HUES64 (cell line): ENCODE measurements at regions not wholly inside any gene's neighbourhood (a gene's known extent, or its start where the extent isn't known, plus 50 kb on each side); places are given as distances from the start of the nearest gene placed in this dataset.
"Not testable (repeated sequence)": the region's sequence is repeated elsewhere in the genome, so short reads cannot be mapped to it uniquely, and the experiment has no call there.

ENCODE experiments used
- H3K27ac ChIP-seq: 2 replicates; pipeline ENCODE4 v1.7.0; 2013; ENCODE audit warnings: low read depth, low read length, inconsistent platforms
- H3K27me3 ChIP-seq: 2 replicates; pipeline ENCODE4 v1.6.1; 2013; ENCODE audit warnings: mild to moderate bottlenecking, low read length; ENCODE audit not compliant: insufficient read depth
- H3K36me3 ChIP-seq: 2 replicates; pipeline ENCODE4 v1.6.1; 2013; ENCODE audit warnings: mild to moderate bottlenecking, low read length; ENCODE audit not compliant: insufficient read depth
- H3K4me1 ChIP-seq: 2 replicates; pipeline ENCODE4 v1.6.1; 2013; ENCODE audit warnings: mild to moderate bottlenecking, low read length, moderate library complexity; ENCODE audit not compliant: insufficient read depth
- H3K4me3 ChIP-seq: 2 replicates; pipeline ENCODE4 v1.5.1; 2013; ENCODE audit warnings: mild to moderate bottlenecking, low read length, moderate library complexity
- H3K9ac ChIP-seq: 2 replicates; pipeline ENCODE4 v1.6.1; 2013; ENCODE audit warnings: mild to moderate bottlenecking, low read depth, low read length
- H3K9me3 ChIP-seq: 2 replicates; pipeline ENCODE4 v1.6.1; 2013; ENCODE audit warnings: low read depth, low read length; ENCODE audit not compliant: insufficient read depth
- WGBS: fragments of 150-250, 120-280 bp; methylation state at CpG from one replicate; pipeline ENCODE4 v1.1.7; 2013; ENCODE audit warnings: missing lambda C conversion rate; 5-methylcytosine and 5-hydroxymethylcytosine counted together

DNA sequence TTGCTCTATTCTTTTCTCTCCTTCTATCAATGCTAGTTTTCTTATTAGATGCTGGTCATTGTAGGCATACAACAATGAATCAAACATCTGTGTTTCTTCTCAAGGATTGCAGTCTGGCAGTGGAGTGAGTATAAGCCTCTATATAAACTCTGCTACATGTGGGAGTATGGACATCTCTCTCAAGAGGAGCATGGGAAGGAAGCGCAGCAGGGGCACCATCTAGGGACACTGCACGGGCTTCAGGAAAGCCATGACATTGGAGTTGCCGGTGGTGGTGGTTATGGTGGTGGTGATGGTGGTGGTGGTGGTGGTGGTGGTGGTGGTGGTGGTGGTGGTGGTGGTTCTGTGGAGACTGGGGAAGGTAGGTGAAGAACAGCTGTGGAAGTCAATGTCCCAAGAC, 462.6 kb downstream of the RNF144A start:
- Histone ChIP-seq H3K4me3 (no peak overlapping the region), H3K27me3 (no peaks in the 10 kb centered on the region), H3K4me1 (no peaks in the 10 kb centered on the region), H3K9ac (no peak overlapping the region), H3K27ac (no peak overlapping the region), H3K36me3 (no peaks in the 10 kb centered on the region), H3K9me3 (no peaks in the 10 kb centered on the region)
- WGBS = 91% methylated on average over 3 of the region's 3 CpGs

DNA sequence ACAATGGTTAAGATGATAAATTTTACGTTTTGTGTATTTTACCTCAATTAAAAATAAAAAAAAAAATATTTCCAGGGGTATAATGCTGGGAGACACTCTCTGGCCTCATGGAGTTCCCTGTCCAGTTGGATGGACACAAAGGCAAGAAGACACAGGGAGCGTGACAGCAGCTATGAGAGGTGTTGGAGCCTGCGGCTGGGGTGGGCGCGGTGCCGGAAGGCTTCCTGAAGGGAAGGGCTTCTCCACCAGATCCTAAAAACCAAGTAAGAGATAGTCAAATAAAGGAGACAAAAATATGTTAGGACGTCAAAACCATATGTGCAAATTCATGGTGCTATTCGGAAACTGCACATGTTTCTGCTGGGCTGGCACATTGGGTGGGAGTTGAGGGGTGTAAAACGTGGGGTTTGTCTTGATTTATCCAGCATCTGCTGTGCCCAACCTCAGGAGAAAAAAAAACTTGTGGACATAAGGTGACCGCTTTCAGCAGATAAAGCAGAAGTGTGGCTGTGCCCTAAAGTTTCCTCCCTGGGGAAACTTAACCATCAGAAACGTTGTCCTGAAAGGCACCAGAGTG, 467.6 kb downstream of the RNF144A start:
- Histone ChIP-seq H3K27me3 (no peaks in the 10 kb centered on the region), H3K36me3 (no peaks in the 10 kb centered on the region), H3K9ac (no peak overlapping the region), H3K9me3 (no peaks in the 10 kb centered on the region), H3K27ac (no peak overlapping the region), H3K4me3 (no peak overlapping the region), H3K4me1 (no peaks in the 10 kb centered on the region)
- WGBS = 95% methylated on average over 10 of the region's 11 CpGs

DNA sequence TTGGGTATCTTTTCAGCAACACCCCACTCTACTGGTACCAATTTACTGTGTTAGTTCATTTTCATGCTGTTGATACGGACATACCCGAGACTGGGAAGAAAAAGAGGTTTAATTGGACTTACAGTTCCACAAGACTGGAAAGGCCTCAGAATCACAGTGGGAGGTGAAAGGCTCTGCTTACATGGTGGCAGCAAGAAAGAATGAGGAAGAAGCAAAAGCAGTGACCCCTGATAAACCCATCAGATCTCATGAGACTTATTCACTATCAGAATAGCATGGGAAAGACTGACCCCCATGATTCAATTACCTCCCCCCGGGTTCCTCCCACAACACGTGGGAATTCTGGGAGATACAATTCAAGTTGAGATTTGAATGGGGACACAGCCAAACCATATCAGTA, 473.1 kb downstream of the RNF144A start:
- 99% methylated on average over 2 of the region's 4 CpGs for WGBS
- H3K36me3 ChIP-seq, H3K27me3 ChIP-seq, H3K4me3 ChIP-seq, H3K4me1 ChIP-seq, H3K9me3 ChIP-seq, H3K9ac ChIP-seq, H3K27ac ChIP-seq: not testable (repeated sequence)

DNA sequence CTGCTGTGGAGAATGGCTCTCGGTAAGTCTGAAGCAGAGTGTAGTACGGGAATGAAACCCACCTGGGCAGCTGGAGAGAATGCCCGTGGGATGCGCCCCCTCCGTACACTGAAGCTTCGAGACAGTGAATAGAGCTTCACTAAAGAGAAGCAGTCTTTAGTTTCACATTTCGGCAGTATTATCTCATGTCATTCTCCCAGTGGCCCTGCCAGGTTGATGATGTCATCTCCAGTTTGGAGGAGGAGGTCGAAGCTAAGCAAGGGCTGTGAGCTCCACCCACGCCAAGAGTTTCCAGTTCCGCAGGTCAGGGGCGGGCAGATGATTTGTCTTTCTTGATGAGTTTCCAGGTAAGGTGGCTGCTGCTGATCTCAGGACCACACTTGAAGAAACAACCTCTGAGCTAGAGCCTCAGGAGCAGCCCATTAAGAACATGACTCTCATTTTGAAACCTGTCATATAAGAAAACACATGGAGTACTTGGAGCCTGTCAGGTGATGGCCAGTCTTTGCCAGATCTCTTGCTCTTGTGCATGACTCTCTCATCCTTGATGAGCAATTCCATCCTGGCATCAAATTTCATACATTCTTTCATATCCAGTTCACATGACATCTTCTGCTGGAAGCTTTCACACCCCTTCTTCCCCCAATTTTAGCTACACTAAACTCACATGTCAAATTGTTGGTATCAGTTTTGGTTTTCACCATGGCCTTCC, 475.0 kb downstream of the RNF144A start:
- H3K4me1 ChIP-seq = 0 out of 2 replicates have a peak, but pooled peaks cover 8% of the 10 kb centered on the region
- 89% methylated on average over 11 of the region's 11 CpGs for WGBS

DNA sequence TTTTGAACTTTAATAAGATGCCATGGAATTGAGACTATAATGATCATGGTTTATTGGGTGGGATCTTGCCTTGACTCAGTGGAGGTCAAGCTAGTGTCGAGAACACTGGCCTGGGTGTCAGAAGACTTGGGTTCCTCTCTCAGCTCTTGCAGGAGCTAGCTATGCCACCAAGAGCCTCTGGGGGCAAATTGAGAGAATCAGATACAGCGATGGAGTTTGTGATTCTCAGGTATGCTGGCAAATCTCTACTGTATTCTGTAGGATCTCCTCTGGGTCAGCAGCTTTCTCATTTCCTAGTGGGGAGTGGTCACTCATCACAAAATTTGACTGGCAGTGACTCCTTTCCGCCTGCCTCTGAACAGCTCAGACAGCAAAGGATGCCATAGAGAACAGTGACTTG, 477.0 kb downstream of the RNF144A start:
- WGBS = 94% methylated on average over 3 of the region's 3 CpGs

More for the DNA sequence above, 475.0 kb downstream of the RNF144A start:
- H3K27ac ChIP-seq = no peak overlapping the region
- H3K36me3 ChIP-seq = no peaks in the 10 kb centered on the region
- no peak overlapping the region for H3K4me3 ChIP-seq
- no peaks in the 10 kb centered on the region for H3K27me3 ChIP-seq
- H3K9ac ChIP-seq = no peak overlapping the region
- H3K9me3 ChIP-seq = no peaks in the 10 kb centered on the region

DNA sequence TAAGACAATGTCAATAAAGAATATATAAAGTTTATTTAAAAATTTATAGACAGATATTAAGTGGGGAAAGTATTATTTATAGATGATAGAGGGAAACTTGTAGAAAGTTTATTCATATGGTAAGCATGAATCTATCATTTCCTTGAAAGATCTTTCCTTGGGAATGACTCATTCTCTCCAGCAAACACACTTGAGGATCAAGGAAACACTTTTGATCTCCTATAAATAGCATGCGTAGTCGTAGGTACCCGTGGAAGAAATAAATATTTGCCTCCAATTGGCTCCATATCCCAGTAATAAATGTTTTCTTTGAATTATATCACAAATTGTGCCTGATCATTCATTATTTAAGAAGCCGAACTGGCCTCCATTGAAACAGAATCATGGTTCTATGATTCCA, 483.4 kb downstream of the RNF144A start:
- H3K4me3 ChIP-seq = no peak overlapping the region
- H3K4me1 ChIP-seq = no peaks in the 10 kb centered on the region
- no peak overlapping the region for H3K9ac ChIP-seq
- WGBS = 97% methylated on average over 4 of the region's 4 CpGs
- H3K27ac ChIP-seq = no peak overlapping the region
- no peaks in the 10 kb centered on the region for H3K9me3 ChIP-seq
- no peaks in the 10 kb centered on the region for H3K27me3 ChIP-seq
- H3K36me3 ChIP-seq = no peaks in the 10 kb centered on the region

More for the DNA sequence above, 477.0 kb downstream of the RNF144A start:
- H3K9ac ChIP-seq = no peak overlapping the region
- no peak overlapping the region for H3K27ac ChIP-seq
- H3K36me3 ChIP-seq = no peaks in the 10 kb centered on the region
- no peak overlapping the region for H3K4me3 ChIP-seq
- H3K4me1 ChIP-seq = 0 out of 2 replicates have a peak, but pooled peaks cover 8% of the 10 kb centered on the region
- no peaks in the 10 kb centered on the region for H3K9me3 ChIP-seq
- no peaks in the 10 kb centered on the region for H3K27me3 ChIP-seq

DNA sequence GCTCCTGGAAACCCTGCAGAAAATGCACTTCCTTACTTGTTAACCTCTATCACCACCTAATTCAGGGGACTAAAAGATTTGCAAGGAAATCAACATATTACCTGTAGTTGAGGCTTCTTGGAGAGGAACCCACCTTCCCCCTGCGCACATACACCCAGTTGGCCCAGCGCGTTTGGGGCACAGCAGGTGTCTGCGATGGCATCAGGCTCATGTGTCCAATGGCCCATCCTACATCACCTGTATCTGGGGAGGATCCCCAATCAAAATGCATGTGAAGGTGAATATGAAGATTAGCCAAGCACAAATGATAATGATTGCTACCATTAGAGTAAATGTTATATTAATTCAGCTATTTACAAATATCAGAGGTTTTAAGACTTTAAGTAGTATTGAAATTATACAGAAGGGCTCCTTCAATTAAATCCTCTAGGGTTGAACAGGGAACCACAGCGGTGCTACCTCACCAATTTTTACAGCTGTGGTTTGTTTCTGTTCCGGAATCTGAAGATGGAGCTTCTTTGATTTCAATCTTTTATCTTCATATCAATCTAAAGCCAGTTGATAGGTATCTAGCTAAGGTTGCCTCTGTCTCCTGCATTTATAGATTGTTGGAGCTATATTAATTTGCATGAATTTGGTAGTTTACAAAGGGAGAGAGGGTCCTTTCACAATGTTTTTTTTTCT, 486.0 kb downstream of the RNF144A start:
- Histone ChIP-seq H3K4me1 (no peaks in the 10 kb centered on the region), H3K4me3 (no peak overlapping the region), H3K9me3 (no peaks in the 10 kb centered on the region), H3K36me3 (no peaks in the 10 kb centered on the region), H3K9ac (no peak overlapping the region), H3K27me3 (no peaks in the 10 kb centered on the region), H3K27ac (no peak overlapping the region)
- WGBS = 98% methylated on average over 6 of the region's 6 CpGs

DNA sequence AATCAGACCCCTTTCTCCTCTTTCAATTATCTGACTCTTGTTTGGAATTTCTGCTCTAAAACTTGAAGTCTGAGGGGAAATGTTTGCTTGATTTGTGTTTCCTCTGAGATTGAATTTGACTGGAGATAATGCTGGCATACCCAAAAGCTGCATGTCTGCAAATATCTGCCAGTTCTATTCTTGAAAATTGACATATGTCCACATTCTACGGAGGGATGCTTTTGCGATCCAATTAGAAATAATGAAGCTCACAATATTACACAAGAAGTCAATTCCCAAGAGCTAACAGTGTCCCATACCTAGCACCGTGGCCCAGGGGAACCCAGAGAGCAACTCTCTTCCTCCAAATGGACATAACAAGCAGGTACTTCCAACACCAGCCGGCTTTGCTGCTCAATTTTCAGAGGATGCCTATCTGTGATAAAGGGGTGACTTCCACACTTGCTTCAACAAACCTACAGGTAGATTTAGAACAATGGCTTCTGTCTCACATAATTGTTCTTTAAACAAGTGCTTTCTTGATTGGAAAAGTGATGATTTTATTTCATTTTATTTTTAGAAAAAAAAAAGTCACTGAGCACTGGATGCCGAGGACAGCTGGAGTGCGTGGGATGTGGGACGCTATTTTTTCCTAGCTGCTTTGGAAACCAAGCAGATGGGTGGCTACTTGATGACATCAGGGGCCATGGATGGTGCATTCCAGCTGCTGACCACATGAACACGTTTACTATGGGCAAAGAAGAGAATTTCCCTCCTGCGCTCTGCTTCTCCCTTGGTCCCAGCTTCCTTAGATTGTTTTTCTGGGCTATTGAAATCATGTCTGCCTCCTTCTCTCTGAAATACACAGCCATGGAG, 488.9 kb downstream of the RNF144A start:
- no peak overlapping the region for H3K9ac ChIP-seq
- no peaks in the 10 kb centered on the region for H3K36me3 ChIP-seq
- no peak overlapping the region for H3K4me3 ChIP-seq
- 91% methylated on average over 9 of the region's 9 CpGs for WGBS
- no peaks in the 10 kb centered on the region for H3K4me1 ChIP-seq
- no peak overlapping the region for H3K27ac ChIP-seq
- H3K27me3 ChIP-seq = no peaks in the 10 kb centered on the region
- no peaks in the 10 kb centered on the region for H3K9me3 ChIP-seq

DNA sequence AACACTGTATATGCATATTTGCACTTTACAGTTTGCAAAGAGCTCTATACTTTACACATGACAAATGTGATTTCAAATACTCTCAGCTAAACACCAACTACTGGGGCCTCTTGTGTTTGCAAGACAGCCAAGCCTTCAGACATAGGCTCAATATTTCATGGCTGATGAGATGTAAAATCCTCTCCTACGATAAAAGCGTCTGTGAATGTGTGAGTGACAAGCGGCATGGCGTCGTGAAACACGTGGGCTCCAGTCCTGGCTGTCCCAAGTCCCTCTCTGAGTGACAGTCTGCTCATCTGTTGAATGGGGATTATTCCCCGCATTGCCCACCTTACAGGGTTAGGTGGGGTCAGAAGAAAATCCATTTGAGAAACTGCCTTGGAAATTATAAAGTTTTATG, 489.8 kb downstream of the RNF144A start:
- Histone ChIP-seq H3K9ac (no peak overlapping the region), H3K27me3 (no peaks in the 10 kb centered on the region), H3K36me3 (no peaks in the 10 kb centered on the region), H3K4me1 (no peaks in the 10 kb centered on the region), H3K27ac (no peak overlapping the region), H3K9me3 (no peaks in the 10 kb centered on the region), H3K4me3 (no peak overlapping the region)
- WGBS = 98% methylated on average over 7 of the region's 7 CpGs

DNA sequence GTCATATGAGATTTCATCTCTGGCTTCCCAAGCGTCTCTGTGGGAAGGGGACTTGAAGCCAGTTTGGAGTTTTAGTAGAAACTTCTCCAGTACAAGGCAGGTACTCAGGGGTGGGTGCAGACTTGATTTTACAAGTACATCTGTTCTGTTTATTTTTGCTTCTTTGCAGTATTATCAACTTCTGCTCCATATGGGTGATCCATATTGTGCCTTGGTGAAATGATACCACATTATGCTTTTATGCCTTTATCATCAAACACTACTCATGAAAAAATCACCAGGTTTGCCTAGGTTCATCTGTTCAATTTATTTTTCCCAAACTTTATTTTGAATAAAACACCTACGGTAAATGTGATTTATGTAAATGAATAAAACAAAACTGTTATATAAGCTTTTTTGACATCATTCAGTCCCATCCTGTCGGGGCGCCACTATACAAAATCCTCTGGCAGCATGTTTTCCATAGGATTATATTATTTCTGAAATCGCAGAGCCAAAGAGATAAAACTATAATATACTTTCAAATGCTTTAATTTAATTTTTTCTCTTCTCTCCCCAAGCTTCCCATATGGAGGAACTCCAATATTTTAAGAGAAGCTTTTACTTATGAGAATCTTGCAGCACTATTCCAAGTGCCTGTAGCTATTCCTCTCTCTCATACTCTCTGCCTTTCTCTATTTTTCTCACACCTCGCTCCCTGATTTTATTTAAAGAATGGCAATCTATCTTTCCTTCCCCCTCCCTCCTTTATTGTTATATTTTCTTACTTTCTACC, 490.9 kb downstream of the RNF144A start:
- H3K9me3 ChIP-seq = no peaks in the 10 kb centered on the region
- H3K4me1 ChIP-seq = no peaks in the 10 kb centered on the region
- 93% methylated on average over 5 of the region's 6 CpGs for WGBS
- no peaks in the 10 kb centered on the region for H3K36me3 ChIP-seq
- no peak overlapping the region for H3K27ac ChIP-seq
- no peak overlapping the region for H3K4me3 ChIP-seq
- H3K27me3 ChIP-seq = no peaks in the 10 kb centered on the region
- no peak overlapping the region for H3K9ac ChIP-seq
